HG02938 (cell line): ENCODE measurements at regions not wholly inside any gene's neighbourhood (a gene's known extent, or its start where the extent isn't known, plus 50 kb on each side); places are given as distances from the start of the nearest gene placed in this dataset.
"Not testable (repeated sequence)": the region's sequence is repeated elsewhere in the genome, so short reads cannot be mapped to it uniquely, and the experiment has no call there.

ENCODE experiments used
- ATAC-seq: cut with Tn5 transposase; IDR thresholded peaks from one replicate; pipeline ENCODE4 v1.9.1; 2021; ENCODE audit warnings: mild to moderate bottlenecking, moderate library complexity; ENCODE audit not compliant: unreplicated experiment

- ATAC-seq = no peak
Observed at GRCh38 chr10:9848278-9848677, 1169.4 kb upstream of the CELF2 start.

- ATAC-seq = no peak
Observed at GRCh38 chr10:9848981-9849380, 1168.7 kb upstream of the CELF2 start.

- no peak for ATAC-seq
Observed at GRCh38 chr10:9850415-9850814, 1167.3 kb upstream of the CELF2 start.

- ATAC-seq = no peak
Observed at GRCh38 chr10:9851808-9852207, 1165.9 kb upstream of the CELF2 start.

- no peak for ATAC-seq
Observed at GRCh38 chr10:9853405-9854355, 1164.0 kb upstream of the CELF2 start.

- ATAC-seq = not testable (repeated sequence)
Observed at GRCh38 chr10:9855451-9855850, 1162.2 kb upstream of the CELF2 start.

- ATAC-seq = no peak
Observed at GRCh38 chr10:9858816-9859215, 1158.9 kb upstream of the CELF2 start.

GRCh38 chr10:9860045-9860444 lies 1157.6 kb upstream of the CELF2 start:
- ATAC-seq = no peak

GRCh38 chr10:9863559-9864121 lies 1154.0 kb upstream of the CELF2 start:
- ATAC-seq = no peak

- ATAC-seq = no peak
Observed at GRCh38 chr10:9868499-9868898, 1149.2 kb upstream of the CELF2 start.

- no peak for ATAC-seq
Observed at GRCh38 chr10:9869205-9869604, 1148.5 kb upstream of the CELF2 start.

- no peak for ATAC-seq
Observed at GRCh38 chr10:9869606-9870176, 1148.0 kb upstream of the CELF2 start.

GRCh38 chr10:9875353-9875752 lies 1142.3 kb upstream of the CELF2 start:
- ATAC-seq = no peak

GRCh38 chr10:9877978-9878377 lies 1139.7 kb upstream of the CELF2 start:
- ATAC-seq = no peak

- ATAC-seq = no peak
Observed at GRCh38 chr10:9878383-9878782, 1139.3 kb upstream of the CELF2 start.

- no peak for ATAC-seq
Observed at GRCh38 chr10:9885761-9886160, 1131.9 kb upstream of the CELF2 start.

- no peak for ATAC-seq
Observed at GRCh38 chr10:9886772-9887171, 1130.9 kb upstream of the CELF2 start.

GRCh38 chr10:9895453-9895852 lies 1122.2 kb upstream of the CELF2 start:
- ATAC-seq = no peak

- ATAC-seq = no peak
Observed at GRCh38 chr10:9895981-9896380, 1121.7 kb upstream of the CELF2 start.

- ATAC-seq = no peak
Observed at GRCh38 chr10:9898633-9899395, 1118.9 kb upstream of the CELF2 start.

GRCh38 chr10:9900751-9901150 lies 1116.9 kb upstream of the CELF2 start:
- no peak for ATAC-seq
